GM12878 (cell line): ENCODE measurements at regions not wholly inside any gene's neighbourhood (a gene's known extent, or its start where the extent isn't known, plus 50 kb on each side); places are given as distances from the start of the nearest gene placed in this dataset.

Experiments
- ATAC-seq: fragments of 200-7000 bp; cut with Tn5 transposase; 3 replicates; pipeline ENCODE4 v1.9.1; 2020; ENCODE audit warnings: mild to moderate bottlenecking, moderate library complexity
- BruUV-seq: library from RNA; stranded (reverse); fragments of 400-500 nt; replicated peaks from 2 replicates; lab custom pipeline; 2021; lab: Mats Ljungman, UMichigan
- CTCF ChIA-PET: fragments of 300-600 bp; sonication (Branson Sonifier 250); formaldehyde crosslinking; extraction: SDS; loops from one replicate; lab custom pipeline; 2021; ENCODE audit warnings: inconsistent platforms; lab: Yijun Ruan, JAX
- POLR2A ChIA-PET: fragments of 350-600 bp; formaldehyde crosslinking; extraction: SDS; loops from one replicate; lab custom pipeline; 2021; ENCODE audit warnings: inconsistent platforms; lab: Charles Lee
- RAD21 ChIA-PET: fragments of 300-600 bp; sonication (Branson Sonifier 250); formaldehyde crosslinking; loops from one replicate; lab custom pipeline; 2023; ENCODE audit warnings: antibody characterized with exemption; ENCODE audit not compliant: unreplicated experiment; lab: Charles Lee
- SMC1A ChIA-PET: fragments of 300-600 bp; sonication (Branson Sonifier 250); formaldehyde crosslinking; loops from one replicate; lab custom pipeline; 2023; ENCODE audit not compliant: unreplicated experiment, uncharacterized antibody; lab: Charles Lee
- DNase-seq: peaks from one replicate; pipeline ENCODE4 v3.0.0-alpha.2; 2011; ENCODE audit warnings: low read depth, low spot score
- FAIRE-seq: peaks from 3 replicates; lab custom pipeline; 2011; peaks lifted over from hg19 to GRCh38; lab: Jason Lieb, UNC
- H2AFZ ChIP-seq: 2 replicates; pipeline ENCODE4 v1.6.0; 2011; ENCODE audit warnings: low read depth, low read length, control low read depth; ENCODE audit not compliant: control insufficient read depth
- H3K27ac ChIP-seq: 2 replicates; pipeline ENCODE4 v1.5.1; 2011; ENCODE audit warnings: control low read depth; ENCODE audit not compliant: control insufficient read depth, insufficient read depth
- H3K27me3 ChIP-seq, 2 experiments: replicated peaks in 1 of 2; 2 replicates each; pipeline versions ENCODE4 v1.6.0 to v1.6.1; 2011; ENCODE audit warnings: low read length in 1 of 2; ENCODE audit not compliant: control insufficient read depth in 2 of 2, insufficient read depth in 2 of 2
- H3K36me3 ChIP-seq, 2 experiments: 2 replicates each; pipeline ENCODE4 v1.5.1; 2011; ENCODE audit warnings: low read length in 1 of 2; ENCODE audit not compliant: control insufficient read depth in 2 of 2, insufficient read depth in 2 of 2
- H3K4me1 ChIP-seq: 2 replicates; pipeline ENCODE4 v1.6.1; 2011; ENCODE audit warnings: mild to moderate bottlenecking, low read length, moderate library complexity, mixed read lengths; ENCODE audit not compliant: control insufficient read depth, insufficient read depth
- H3K4me2 ChIP-seq: 2 replicates; pipeline ENCODE4 v1.6.0; 2011; ENCODE audit warnings: control low read depth; ENCODE audit not compliant: control insufficient read depth, insufficient read depth
- H3K4me3 ChIP-seq: fragments of 200-600 bp; sonication (generic); 2 replicates; pipeline ENCODE4 v1.5.1; 2016
- H3K79me2 ChIP-seq: 2 replicates; pipeline ENCODE4 v1.6.0; 2011; ENCODE audit warnings: low read length; ENCODE audit not compliant: control insufficient read depth, insufficient read depth
- H3K9ac ChIP-seq: 2 replicates; pipeline ENCODE4 v1.8.0; 2011; ENCODE audit warnings: low read length, control low read depth, mixed read lengths; ENCODE audit not compliant: control insufficient read depth, insufficient read depth
- H3K9me3 ChIP-seq: replicated peaks from 3 replicates; pipeline ENCODE4 v1.5.1; 2011; ENCODE audit warnings: mild to moderate bottlenecking, low read length; ENCODE audit not compliant: control insufficient read depth, insufficient read depth
- H4K20me1 ChIP-seq: 2 replicates; pipeline ENCODE4 v1.6.0; 2011; ENCODE audit not compliant: control insufficient read depth, insufficient read depth
- ATF7 ChIP-seq: fragments of 450-650 bp; IDR thresholded peaks from 2 replicates; pipeline ENCODE4 v1.6.1; 2016; ENCODE audit warnings: low read depth, mild to moderate bottlenecking
- HDAC2 ChIP-seq: fragments of 200-600 bp; sonication (generic); IDR thresholded peaks from 2 replicates; pipeline ENCODE4 v1.6.1; 2017
- KLF5 ChIP-seq: fragments of 450-650 bp; IDR thresholded peaks from 2 replicates; pipeline ENCODE4 v1.6.1; 2014; ENCODE audit warnings: mild to moderate bottlenecking; ENCODE audit not compliant: partially characterized antibody
- SREBF1 ChIP-seq: IDR thresholded peaks from 2 replicates; pipeline ENCODE4 v1.6.1; 2012; ENCODE audit warnings: mild to moderate bottlenecking, low read length
- TBL1XR1 ChIP-seq: IDR thresholded peaks from 2 replicates; pipeline ENCODE4 v1.6.1; 2012; ENCODE audit warnings: low read depth, low read length, improper control_type of control experiment
- TCF12 ChIP-seq: IDR thresholded peaks from 2 replicates; pipeline ENCODE4 v1.6.1; 2011; ENCODE audit warnings: low read depth, mild to moderate bottlenecking, low read length
- WRNIP1 ChIP-seq: IDR thresholded peaks from 2 replicates; pipeline ENCODE4 v1.6.1; 2011; ENCODE audit warnings: low read depth, low read length, improper control_type of control experiment, borderline replicate concordance
- WGBS: methylation state at CpG from one replicate; pipeline ENCODE4 v1.1.6; 2016; ENCODE audit warnings: low lambda C conversion rate; ENCODE audit not compliant: insufficient replicate concordance, insufficient coverage; ENCODE audit errors: missing lambda C conversion rate; 5-methylcytosine and 5-hydroxymethylcytosine counted together
- in situ Hi-C: fragments of 300-500 bp; cut with MboI; formaldehyde crosslinking; loops from 9 replicates; pipeline ENCODE4 v1.14.3; 2018; ENCODE audit warnings: mixed read lengths
- intact Hi-C: fragments of 100-400 bp; cut with micrococcal nuclease; formaldehyde crosslinking; loops from one replicate; pipeline ENCODE4 v1.14.2; 2022; ENCODE audit not compliant: unreplicated experiment
- TF ChIP-seq, protein P1 (sequence below): IDR thresholded peaks from 2 replicates; pipeline ENCODE4 v1.6.1; 2012; ENCODE audit warnings: low read depth, low read length, improper control_type of control experiment
- TF ChIP-seq, protein P2 (sequence below): fragments of 450-650 bp; IDR thresholded peaks from 2 replicates; pipeline ENCODE4 v1.6.1; 2017; ENCODE audit warnings: low read depth, mild to moderate bottlenecking, moderate library complexity
- TF ChIP-seq, protein P3 (sequence below): IDR thresholded peaks from 2 replicates; pipeline ENCODE4 v1.6.1; 2011; ENCODE audit warnings: low read depth, mild to moderate bottlenecking, low read length, moderate library complexity, borderline replicate concordance; ENCODE audit errors: extremely low read depth
- TF ChIP-seq, protein P4 (sequence below): IDR thresholded peaks from 2 replicates; pipeline ENCODE4 v1.6.1; 2011; ENCODE audit warnings: low read depth, low read length, improper control_type of control experiment, borderline replicate concordance

DNA sequence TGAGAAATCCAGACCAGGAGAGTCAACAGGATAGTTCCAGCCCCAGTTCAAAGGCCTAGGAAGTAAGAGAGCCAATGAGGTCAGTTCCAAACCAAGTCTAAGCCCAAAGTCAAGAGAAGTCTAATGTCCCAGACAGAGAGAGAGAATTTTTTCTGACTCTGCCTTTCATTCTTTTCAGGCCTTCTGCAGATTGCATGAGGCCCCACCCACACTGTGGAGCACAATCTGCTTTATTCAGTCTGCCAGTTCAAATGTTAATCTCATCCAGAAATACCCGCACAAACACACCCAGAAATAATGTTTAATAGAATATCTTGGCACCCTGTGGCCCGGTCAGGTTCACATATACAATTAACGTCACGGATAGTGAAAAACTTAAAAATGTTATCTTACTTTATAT is 962.4 kb upstream of the SOX9 start:
- H3K4me1 ChIP-seq: no peaks in the 10 kb centered on the region
- no peak for FAIRE-seq
- intact Hi-C loops (no loop called here), in situ Hi-C loops (no loop called here)
- no peaks in the 10 kb centered on the region for H3K79me2 ChIP-seq
- RAD21 ChIA-PET: no interaction called here
- H3K27me3 ChIP-seq: no peaks in the 10 kb centered on the region
- WGBS: 45% methylated on average over 4 of the region's 4 CpGs
- no peak overlapping the region for H3K27ac ChIP-seq
- H3K9ac ChIP-seq: no peak overlapping the region
- TF ChIP-seq TBL1XR1: no peak
- no peak for TF ChIP-seq WRNIP1
- no peak for TF ChIP-seq SREBF1
- TF ChIP-seq HDAC2: no peak
- TF ChIP-seq, protein P1, sequence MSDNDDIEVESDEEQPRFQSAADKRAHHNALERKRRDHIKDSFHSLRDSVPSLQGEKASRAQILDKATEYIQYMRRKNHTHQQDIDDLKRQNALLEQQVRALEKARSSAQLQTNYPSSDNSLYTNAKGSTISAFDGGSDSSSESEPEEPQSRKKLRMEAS: no peak
- ATAC-seq: no peak
- H3K4me3 ChIP-seq: no peak overlapping the region
- no peaks in the 10 kb centered on the region for H4K20me1 ChIP-seq
- H3K36me3 ChIP-seq: no peaks in the 10 kb centered on the region
- SMC1A ChIA-PET: no interaction called here
- H2AFZ ChIP-seq: no peak overlapping the region
- CTCF ChIA-PET: no interaction called here
- POLR2A ChIA-PET: no interaction called here
- no TSS peak for BruUV-seq
- no peaks in the 10 kb centered on the region for H3K9me3 ChIP-seq
- no peak overlapping the region for H3K4me2 ChIP-seq
- DNase-seq: no peak

DNA sequence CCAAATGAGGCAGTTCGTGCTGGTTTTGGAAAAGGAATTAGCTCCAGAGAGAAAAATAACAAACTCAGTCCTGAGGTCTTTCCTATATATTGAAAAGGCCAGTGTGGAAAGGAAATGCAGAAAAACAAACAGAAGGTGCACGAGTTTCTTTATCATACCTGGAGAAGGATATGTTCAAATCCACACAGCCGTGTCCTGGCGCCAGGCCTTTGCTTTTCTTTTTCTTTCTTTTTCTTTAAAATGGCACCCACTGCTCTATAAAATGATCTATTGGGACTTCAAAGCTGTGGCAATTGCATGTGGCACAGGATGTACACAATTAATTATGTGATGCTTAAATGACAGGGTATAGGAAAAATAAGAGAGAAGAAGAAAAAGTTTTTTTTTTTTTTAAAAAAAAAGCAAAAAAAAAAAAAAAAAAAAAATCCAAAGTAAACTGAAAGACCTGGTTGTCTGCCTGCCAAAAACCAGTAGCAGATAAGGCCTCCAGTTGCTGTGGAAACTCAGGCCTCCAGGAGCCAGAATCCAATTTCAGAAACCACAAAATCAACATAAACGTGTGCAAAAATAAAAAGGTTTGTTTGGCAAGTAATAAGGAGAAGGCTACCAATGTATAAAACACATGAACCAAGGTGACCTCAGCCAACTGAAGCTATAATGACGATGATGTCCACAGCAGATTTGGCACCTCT is 957.6 kb upstream of the SOX9 start:
- intact Hi-C loops (no loop called here), in situ Hi-C loops (no loop called here)
- 27% methylated on average over 6 of the region's 6 CpGs for WGBS
- POLR2A ChIA-PET: no interaction called here
- RAD21 ChIA-PET: no interaction called here
- no peak for FAIRE-seq
- CTCF ChIA-PET: no interaction called here
- H3K79me2 ChIP-seq: no peaks in the 10 kb centered on the region
- no peak overlapping the region for H3K27ac ChIP-seq
- no peaks in the 10 kb centered on the region for H4K20me1 ChIP-seq
- SMC1A ChIA-PET: interaction anchor here (0.6 kb wide), 1 partner anchor 1396 kb away, joined by 3 read pairs; no protein-coding TSS in a partner anchor
- BruUV-seq: no TSS peak
- no peak for DNase-seq
- no peaks in the 10 kb centered on the region for H3K36me3 ChIP-seq
- no peak overlapping the region for H3K4me2 ChIP-seq
- H3K4me3 ChIP-seq: no peak overlapping the region
- H3K27me3 ChIP-seq: no peaks in the 10 kb centered on the region
- ATAC-seq: no peak
- no peaks in the 10 kb centered on the region for H3K9me3 ChIP-seq
- H3K4me1 ChIP-seq: no peaks in the 10 kb centered on the region
- H2AFZ ChIP-seq: no peak overlapping the region
- H3K9ac ChIP-seq: no peak overlapping the region
- no peak for TF ChIP-seq TCF12
- TF ChIP-seq ATF7: no peak
- TF ChIP-seq, protein P2, sequence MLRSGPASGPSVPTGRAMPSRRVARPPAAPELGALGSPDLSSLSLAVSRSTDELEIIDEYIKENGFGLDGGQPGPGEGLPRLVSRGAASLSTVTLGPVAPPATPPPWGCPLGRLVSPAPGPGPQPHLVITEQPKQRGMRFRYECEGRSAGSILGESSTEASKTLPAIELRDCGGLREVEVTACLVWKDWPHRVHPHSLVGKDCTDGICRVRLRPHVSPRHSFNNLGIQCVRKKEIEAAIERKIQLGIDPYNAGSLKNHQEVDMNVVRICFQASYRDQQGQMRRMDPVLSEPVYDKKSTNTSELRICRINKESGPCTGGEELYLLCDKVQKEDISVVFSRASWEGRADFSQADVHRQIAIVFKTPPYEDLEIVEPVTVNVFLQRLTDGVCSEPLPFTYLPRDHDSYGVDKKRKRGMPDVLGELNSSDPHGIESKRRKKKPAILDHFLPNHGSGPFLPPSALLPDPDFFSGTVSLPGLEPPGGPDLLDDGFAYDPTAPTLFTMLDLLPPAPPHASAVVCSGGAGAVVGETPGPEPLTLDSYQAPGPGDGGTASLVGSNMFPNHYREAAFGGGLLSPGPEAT: no peak
- TF ChIP-seq KLF5: no peak
- TF ChIP-seq, protein P3, sequence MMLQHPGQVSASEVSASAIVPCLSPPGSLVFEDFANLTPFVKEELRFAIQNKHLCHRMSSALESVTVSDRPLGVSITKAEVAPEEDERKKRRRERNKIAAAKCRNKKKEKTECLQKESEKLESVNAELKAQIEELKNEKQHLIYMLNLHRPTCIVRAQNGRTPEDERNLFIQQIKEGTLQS: no peak
- TF ChIP-seq, protein P4, sequence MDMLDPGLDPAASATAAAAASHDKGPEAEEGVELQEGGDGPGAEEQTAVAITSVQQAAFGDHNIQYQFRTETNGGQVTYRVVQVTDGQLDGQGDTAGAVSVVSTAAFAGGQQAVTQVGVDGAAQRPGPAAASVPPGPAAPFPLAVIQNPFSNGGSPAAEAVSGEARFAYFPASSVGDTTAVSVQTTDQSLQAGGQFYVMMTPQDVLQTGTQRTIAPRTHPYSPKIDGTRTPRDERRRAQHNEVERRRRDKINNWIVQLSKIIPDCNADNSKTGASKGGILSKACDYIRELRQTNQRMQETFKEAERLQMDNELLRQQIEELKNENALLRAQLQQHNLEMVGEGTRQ: no peak
